SK-N-MC (cell line): ENCODE measurements at regions not wholly inside any gene's neighbourhood (a gene's known extent, or its start where the extent isn't known, plus 50 kb on each side); places are given as distances from the start of the nearest gene placed in this dataset.

Experiments used
- EZH2 ChIP-seq: fragments of 200-600 bp; sonication (generic); IDR thresholded peaks from one replicate; pipeline ENCODE4 v1.6.1; 2017; ENCODE audit warnings: antibody characterized with exemption
- POLR2AphosphoS5 ChIP-seq: IDR thresholded peaks from 2 replicates; pipeline ENCODE4 v1.6.1; 2012; ENCODE audit warnings: mild to moderate bottlenecking, low read depth, low read length, borderline replicate concordance

GRCh38 chr4:54526560-54526959, 131.2 kb upstream of the KIT start:
- no peak for TF ChIP-seq POLR2AphosphoS5
- no peak for TF ChIP-seq EZH2
